ENCODE measurements at regions not wholly inside any gene's neighbourhood (a gene's known extent, or its start where the extent isn't known, plus 50 kb on each side); places are given as distances from the start of the nearest gene placed in this dataset.
A peak's percentile ranks its signal among the peaks of the same experiment; 100 is the strongest.

DNA sequence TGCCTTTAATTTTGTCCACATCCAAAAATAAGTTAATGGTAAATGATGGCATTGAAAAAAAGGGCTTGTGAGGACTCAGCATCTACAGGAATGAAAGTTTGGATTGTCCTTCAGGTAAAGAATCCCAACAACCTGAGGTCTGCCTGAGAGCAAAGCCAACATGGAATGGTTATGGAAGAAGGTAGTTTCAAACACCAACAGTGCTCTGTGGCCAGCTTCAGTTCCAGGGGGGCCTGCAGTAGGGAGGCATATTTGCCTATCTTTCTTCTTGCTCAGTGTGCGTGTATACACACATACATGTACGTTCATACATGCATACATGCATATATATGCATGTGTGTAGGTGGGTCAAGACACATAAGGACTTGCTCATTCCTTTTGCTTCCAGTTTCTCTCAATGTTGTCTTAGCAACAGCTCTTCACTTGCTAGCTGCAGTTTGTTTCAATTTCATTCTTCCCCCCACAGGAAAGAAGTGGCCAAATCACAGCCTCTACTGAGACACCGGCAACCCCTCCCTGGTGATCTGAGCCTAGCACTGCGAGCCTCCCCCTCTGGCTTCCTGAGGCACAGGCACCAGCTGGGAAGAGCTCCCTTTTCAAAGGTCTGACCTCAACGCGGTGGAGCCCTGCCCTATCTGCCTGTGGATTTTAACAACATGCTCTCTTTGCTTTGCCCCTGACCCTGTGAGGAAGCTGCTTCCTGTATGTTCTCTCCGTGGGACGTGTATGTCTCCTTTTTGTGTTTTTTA, 146.2 kb downstream of the KLF13 start:
- DNase-seq (ENCODE audit: insufficient read length, low spot score) (peak; percentile 86), FAIRE-seq (peak; percentile 98)

DNA sequence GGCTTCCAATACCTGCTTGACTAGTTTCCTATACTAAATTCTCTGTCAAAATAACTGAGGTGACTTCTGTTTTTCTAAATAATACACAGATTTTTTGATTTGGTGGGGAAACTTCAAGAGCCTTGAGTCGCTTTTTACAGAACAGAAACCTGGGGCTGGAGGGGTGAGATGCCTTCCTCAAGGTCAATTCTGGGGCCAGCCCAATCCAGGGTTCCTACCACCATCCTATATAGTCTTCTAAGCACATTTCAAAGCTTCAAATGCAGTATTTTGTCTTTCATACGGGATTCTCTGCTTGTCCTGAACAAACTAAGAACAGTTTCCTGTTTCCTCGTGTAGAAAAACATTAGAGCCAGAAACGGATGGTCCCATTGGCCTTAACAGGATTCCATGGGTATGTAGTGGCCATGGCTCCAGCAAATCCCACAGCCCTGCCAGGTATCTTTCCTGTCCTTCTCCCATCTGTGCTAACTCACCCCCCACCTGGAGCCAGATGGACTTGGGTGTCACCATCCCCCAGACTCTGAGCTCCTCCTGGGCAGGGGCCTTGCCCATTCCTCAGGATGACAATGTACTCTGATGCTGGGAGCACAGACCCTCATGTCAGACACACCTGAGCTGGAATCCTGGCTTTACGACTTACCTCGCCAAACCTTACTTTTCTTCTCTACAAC, 146.9 kb downstream of the KLF13 start:
- DNase-seq (ENCODE audit: insufficient read length, low spot score) (no peak), FAIRE-seq (peak; percentile 31)

GRCh38 chr15:31474059-31474868, 147.6 kb downstream of the KLF13 start:
- DNase-seq (ENCODE audit: insufficient read length, low spot score) (no peak), FAIRE-seq (peak; percentile 35)

- FAIRE-seq (no peak), DNase-seq (ENCODE audit: insufficient read length, low spot score) (no peak)
Observed at GRCh38 chr15:31476236-31476810, 149.7 kb downstream of the KLF13 start.

DNA sequence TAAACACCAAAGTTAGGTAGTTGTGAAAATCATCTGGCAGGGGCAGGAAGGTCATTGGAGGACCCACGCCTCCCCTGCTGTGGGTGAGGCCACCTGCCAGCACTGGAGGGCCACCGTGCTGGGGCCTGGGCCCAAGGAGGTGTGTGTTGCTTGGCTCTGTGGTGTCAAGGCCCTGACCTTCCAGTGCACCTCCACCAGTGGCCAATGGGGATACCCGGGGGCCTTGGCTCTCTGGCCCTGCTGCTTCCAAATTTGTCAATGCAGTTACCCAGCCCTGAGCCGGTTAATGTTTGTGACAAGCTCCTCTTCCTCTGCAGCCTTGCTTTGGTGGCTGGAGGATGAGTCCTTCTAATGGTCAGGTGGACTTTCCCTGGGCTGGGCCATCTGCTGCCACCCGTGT, 150.2 kb downstream of the KLF13 start:
- no peak for FAIRE-seq
- no peak for DNase-seq (ENCODE audit: insufficient read length, low spot score)

DNA sequence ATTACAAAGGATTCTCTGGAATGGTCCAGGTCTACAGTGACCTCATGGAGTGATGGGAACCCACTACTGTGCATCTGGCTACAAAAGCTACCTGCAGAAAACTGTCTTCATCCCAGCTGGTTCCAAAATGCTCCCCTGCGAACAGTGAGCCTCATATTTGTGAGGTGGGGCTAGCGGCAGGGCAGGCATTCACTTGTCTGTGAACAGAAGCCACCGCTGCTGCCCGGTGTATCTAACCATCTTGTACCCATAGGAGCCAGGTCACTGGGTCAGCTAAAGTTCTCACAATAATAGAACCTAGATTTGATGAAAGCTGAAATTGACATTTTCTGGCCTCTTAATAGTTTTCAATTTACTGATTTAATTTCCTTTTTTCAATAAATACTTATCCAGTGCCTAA, 150.7 kb downstream of the KLF13 start:
- DNase-seq (ENCODE audit: insufficient read length, low spot score) (no peak), FAIRE-seq (no peak)

- no peak for FAIRE-seq
- no peak for DNase-seq (ENCODE audit: insufficient read length, low spot score)
Observed at GRCh38 chr15:31477851-31478701, 151.4 kb downstream of the KLF13 start.

DNA sequence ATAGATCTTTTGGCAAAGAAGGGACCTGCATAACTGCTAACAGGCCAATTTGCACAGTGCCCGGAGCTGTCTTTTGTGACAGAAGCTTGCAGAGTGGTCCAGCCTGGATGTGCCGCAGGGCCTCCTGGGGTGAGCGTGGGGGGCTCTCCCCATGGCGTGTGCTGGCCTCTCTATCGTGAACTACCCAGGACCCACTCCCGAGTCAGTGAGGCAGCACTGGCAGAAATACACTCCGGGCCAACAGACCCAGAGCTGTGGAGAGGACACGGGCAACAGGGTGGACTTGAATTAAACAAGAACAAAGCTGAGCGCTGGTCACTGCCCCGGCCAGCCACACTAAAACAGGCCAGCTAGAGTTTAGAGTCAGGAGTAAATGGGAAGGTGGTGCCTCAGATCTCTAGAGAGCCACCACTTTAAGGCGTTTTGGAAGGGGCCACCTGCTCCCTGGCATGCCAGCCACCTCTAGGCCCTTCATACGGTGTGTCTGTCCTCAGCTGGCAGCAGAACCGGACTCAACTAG, 152.1 kb downstream of the KLF13 start:
- FAIRE-seq = no peak
- no peak for DNase-seq (ENCODE audit: insufficient read length, low spot score)

DNA sequence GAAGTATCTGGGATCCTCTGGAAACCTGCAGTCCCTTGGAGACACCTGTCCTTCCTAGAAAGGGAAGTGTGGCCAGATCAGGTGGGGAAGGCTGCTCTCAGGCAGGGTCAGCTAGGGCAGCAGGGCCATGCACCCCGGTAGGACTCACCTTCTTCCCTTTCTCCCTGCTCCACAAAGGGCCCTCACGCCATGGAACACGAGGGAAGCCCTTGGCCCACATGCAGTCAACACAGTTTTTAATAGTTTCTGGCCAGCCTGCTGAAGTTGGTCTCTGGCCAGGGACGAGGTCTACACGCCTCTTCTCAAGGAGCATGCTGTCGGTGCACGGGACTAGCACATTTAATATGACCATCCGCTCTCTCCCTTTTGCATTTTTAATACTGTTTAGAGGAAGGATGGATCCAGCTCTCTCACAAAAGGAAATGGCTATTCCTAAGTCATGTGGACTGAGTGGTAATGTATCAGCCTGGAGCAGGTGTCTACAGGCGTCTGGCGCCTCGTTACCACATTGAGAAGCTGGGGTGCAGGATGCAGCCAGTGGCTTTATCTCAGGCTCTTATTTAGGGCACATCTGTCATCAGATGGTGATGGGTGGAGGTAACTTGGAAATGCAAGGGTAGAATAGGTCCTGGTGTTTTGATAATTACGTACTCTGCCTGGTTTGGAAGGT, 153.9 kb downstream of the KLF13 start:
- DNase-seq (ENCODE audit: insufficient read length, low spot score) (no peak), FAIRE-seq (no peak)

GRCh38 chr15:31481142-31481541, 154.5 kb downstream of the KLF13 start:
- no peak for DNase-seq (ENCODE audit: insufficient read length, low spot score)
- FAIRE-seq = no peak

DNA sequence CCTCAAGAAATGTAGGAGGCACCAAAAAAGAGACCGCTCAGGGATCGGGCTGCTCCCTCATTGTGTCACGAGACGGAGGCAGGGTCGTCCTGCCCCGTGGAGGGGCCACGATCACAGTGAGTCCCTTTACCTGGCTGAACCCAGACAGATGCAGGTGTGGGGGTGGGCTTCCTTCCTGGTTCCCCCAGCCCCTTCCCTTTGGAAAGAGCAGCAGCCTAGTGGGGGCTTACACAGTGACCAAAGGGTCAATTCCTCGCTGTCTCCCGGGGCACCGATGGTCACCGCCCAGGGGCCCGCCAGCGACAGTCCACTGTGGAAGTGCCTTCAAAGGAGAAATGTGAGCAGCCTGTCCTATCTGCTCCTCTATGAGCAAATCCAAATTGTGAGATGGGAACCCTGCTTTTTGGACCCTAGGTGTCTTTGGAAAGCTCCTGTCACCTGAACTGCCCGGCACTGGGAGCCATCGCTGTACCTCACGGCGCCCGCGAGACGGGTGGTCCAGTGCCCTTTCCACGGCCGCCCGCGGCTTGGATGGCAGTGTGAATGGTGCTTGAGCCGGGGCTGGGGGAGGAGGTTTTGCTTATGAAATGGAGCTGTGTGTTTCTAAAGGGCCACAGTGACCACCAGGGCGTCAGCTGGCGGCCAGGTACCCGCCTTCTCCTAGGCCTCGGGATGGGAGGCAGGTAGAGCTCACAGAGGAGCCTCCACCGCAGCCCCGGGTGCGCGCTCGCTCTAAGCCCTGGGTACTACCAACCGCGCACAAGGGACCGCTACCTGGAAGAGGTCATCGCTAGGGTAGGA, 155.7 kb downstream of the KLF13 start:
- no peak for FAIRE-seq

DNA sequence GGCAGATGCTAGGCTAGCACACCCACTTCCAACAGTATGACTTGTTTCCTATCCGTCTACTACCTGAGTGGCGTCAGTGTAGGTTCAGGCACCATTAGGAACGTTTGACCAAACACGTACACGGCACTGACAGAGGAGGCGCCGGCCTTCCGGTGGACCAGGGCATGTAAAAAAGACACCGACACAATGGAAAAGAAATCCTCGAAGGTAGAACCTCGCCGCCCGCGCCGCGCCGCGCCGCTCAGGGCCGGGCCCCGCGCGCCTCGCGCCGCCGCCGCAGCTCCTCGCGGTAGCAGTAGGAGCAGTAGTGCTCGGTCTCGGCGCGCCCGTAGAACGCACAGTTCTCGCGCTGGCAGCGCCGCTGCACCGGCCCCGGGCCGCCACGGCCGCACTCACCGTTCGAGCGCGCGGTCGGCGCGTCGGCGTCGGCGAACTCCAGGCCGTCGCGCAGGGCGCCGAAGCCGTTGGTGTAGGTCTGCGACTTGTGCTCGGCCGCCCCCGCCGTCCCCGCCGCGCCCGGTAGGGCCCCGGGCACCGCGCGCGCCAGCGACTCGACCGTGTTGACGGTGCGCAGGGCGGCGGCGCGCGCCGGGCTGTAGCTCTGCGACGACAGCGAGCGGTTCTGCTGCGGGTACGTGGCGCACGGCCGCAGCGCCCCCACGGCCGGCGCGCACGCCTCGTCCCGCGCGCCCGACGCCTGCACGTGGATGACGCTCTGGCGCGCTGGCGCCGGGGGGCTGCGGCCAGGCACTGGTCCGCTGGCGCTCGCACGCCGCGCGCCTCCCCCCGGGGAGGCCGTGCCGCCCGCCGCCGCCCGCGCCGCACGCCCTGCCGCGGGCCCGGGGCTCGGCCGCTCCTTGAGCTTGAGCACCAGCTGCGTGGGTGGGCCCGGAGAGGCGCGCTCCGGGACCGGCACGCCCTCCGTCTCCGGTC, 156.7 kb downstream of the KLF13 start:
- peak; percentile 50 for DNase-seq (ENCODE audit: insufficient read length, low spot score)
- FAIRE-seq = no peak

More for the DNA sequence above, 155.7 kb downstream of the KLF13 start:
- DNase-seq (ENCODE audit: insufficient read length, low spot score) = no peak

- FAIRE-seq = no peak
- DNase-seq (ENCODE audit: insufficient read length, low spot score) = no peak
Observed at GRCh38 chr15:31483986-31484951, 157.6 kb downstream of the KLF13 start.

DNA sequence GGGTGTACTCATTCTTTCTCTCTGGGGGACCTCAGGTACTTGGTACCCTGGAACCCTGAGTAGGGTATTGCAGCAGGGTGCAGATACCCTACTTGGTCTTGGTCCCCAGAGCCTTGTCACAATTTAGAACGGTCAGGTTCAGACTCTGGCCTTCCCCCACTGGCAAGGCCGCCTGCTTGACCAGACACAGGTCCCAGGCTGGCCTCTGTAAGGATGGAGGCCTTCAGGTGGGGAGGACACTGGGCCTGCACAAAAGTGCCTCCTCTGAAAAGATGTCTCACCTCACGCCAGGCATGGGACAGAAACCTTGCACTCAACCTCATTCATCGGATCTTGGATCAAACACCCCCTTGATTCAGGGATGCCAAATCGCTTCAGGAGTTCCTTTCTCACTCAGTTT, 158.4 kb downstream of the KLF13 start:
- no peak for DNase-seq (ENCODE audit: insufficient read length, low spot score)
- no peak for FAIRE-seq

DNA sequence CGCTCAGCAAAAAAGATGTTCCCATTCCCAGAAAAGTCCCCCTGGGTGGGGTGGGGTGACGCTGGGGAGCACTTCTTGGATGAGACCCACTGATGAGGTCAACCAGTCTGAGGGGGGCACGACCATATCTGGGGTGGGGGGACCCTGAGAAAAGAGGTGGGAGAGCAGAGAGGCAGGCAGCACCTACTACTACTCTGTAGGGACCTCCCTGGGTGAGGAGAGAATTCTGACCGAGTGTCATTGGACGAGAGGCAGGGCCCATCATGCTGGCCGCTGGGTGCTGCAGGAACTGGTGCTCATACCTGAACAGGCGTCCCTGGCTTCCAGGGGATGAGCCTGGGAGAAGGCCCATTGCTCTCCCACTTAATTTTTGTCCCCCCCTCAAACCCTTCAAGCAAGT, 158.8 kb downstream of the KLF13 start:
- FAIRE-seq = no peak

GRCh38 chr15:31485911-31486461, 159.4 kb downstream of the KLF13 start:
- DNase-seq (ENCODE audit: insufficient read length, low spot score) (no peak), FAIRE-seq (no peak)

More for the DNA sequence above, 158.8 kb downstream of the KLF13 start:
- DNase-seq (ENCODE audit: insufficient read length, low spot score) = no peak
